Type B pancreatic cell (in vitro differentiated cells): ENCODE measurements at regions not wholly inside any gene's neighbourhood (a gene's known extent, or its start where the extent isn't known, plus 50 kb on each side); places are given as distances from the start of the nearest gene placed in this dataset.

ENCODE experiments used
- DNase-seq: peaks from one replicate; pipeline ENCODE4 v3.0.0; 2021; ENCODE audit warnings: mixed read lengths; ENCODE audit not compliant: unreplicated experiment; ENCODE audit errors: extremely low spot score
- H3K27ac Mint-ChIP-seq: 2 replicates; pipeline ENCODE4 v1.8.0; 2021; ENCODE audit warnings: mild to moderate bottlenecking, mixed read lengths
- H3K27me3 Mint-ChIP-seq: 2 replicates; pipeline ENCODE4 v1.8.0; 2021; ENCODE audit warnings: mixed read lengths
- H3K36me3 Mint-ChIP-seq: 2 replicates; pipeline ENCODE4 v1.8.0; 2021; ENCODE audit warnings: mixed read lengths
- H3K4me1 Mint-ChIP-seq: one replicate; pipeline ENCODE4 v1.8.0; 2021; ENCODE audit warnings: mixed read lengths; ENCODE audit not compliant: unreplicated experiment
- H3K4me3 Mint-ChIP-seq: 2 replicates; pipeline ENCODE4 v1.8.0; 2021; ENCODE audit warnings: mild to moderate bottlenecking, mixed read lengths
- H3K9me3 Mint-ChIP-seq: 2 replicates; pipeline ENCODE4 v1.8.0; 2021; ENCODE audit warnings: mixed read lengths
- TF ChIP-seq, protein P1 (sequence below): fragments of 200-600 bp; sonication (generic); conservative IDR thresholded peaks from 2 replicates; pipeline ENCODE4 v1.5.0; 2021; ENCODE audit warnings: antibody characterized with exemption, mild to moderate bottlenecking

GRCh38 chr6:145250436-145250835 lies 484.9 kb downstream of the EPM2A start:
- Mint-ChIP-seq H3K27me3 (no peaks in the 10 kb centered on the region), H3K4me1 (peaks cover 4% of the 10 kb centered on the region), H3K27ac (no peak overlapping the region), H3K36me3 (no peaks in the 10 kb centered on the region), H3K4me3 (no peak overlapping the region), H3K9me3 (no peaks in the 10 kb centered on the region)
- DNase-seq = no peak
- TF ChIP-seq, protein P1, sequence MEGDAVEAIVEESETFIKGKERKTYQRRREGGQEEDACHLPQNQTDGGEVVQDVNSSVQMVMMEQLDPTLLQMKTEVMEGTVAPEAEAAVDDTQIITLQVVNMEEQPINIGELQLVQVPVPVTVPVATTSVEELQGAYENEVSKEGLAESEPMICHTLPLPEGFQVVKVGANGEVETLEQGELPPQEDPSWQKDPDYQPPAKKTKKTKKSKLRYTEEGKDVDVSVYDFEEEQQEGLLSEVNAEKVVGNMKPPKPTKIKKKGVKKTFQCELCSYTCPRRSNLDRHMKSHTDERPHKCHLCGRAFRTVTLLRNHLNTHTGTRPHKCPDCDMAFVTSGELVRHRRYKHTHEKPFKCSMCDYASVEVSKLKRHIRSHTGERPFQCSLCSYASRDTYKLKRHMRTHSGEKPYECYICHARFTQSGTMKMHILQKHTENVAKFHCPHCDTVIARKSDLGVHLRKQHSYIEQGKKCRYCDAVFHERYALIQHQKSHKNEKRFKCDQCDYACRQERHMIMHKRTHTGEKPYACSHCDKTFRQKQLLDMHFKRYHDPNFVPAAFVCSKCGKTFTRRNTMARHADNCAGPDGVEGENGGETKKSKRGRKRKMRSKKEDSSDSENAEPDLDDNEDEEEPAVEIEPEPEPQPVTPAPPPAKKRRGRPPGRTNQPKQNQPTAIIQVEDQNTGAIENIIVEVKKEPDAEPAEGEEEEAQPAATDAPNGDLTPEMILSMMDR = no peak

DNA sequence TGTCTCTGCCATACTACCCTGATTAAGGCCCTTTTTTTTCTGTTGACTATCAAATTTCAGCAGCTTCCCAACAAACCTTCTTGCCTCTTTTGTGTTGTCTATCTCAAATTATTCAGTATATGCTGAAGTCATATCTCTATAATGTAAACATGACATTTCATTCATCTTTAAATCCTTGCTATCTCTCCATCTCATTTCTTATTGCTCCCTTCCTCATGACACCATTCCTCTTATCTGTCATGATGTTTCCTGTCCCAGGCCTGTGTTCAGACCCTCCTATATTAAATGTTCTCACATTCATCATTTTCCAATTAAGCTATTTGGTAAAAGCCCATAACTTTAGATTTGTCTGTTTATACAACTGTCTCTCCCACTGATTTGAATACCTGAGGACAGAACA lies 482.6 kb downstream of the EPM2A start:
- H3K36me3 Mint-ChIP-seq = no peaks in the 10 kb centered on the region
- no peaks in the 10 kb centered on the region for H3K9me3 Mint-ChIP-seq
- no peaks in the 10 kb centered on the region for H3K4me1 Mint-ChIP-seq
- DNase-seq = no peak
- H3K4me3 Mint-ChIP-seq = no peak overlapping the region
- no peak overlapping the region for H3K27ac Mint-ChIP-seq
- TF ChIP-seq, protein P1 = no peak
- no peaks in the 10 kb centered on the region for H3K27me3 Mint-ChIP-seq

DNA sequence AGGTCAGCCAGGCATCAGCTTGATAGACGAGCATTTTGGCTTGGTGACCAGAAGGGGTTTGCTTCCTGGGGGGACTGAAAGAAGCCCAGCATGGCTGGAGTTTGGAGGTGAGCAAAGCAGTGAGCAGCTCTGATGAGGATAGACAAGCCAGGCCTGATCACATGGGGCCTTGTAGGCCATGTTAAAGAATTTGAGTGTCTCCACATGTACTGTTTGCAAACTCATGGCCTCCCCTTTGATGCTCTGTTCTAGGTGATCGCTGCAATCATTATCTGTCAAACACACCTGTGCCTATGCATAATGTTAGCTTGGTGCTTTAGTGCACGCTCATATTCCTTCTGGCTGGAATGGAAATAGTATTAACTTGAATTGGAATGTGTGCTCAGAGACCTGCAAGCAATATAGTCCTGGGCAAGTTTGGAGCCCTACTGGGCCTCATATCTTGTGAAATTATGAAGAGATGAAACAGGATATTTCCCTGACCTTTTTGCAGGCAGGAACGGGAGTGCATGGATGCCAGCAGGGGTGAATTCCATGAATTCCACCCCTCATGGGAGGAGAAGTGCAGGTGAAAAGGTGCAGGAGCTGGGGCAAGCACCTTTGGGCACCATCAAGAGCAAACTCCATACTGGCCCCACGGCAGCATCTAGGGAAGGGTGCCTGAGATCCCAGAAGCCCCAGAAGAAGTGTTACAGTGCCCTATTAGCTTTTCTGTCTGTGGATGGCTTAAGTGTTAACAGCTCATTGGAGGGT lies 480.5 kb downstream of the EPM2A start:
- TF ChIP-seq, protein P1 = no peak

GRCh38 chr6:145257704-145258103 lies 477.6 kb downstream of the EPM2A start:
- no peaks in the 10 kb centered on the region for H3K36me3 Mint-ChIP-seq
- H3K27ac Mint-ChIP-seq = no peak overlapping the region
- DNase-seq = no peak
- H3K9me3 Mint-ChIP-seq = no peaks in the 10 kb centered on the region
- no peak overlapping the region for H3K4me3 Mint-ChIP-seq
- H3K27me3 Mint-ChIP-seq = peaks cover 6% of the 10 kb centered on the region
- TF ChIP-seq, protein P1 = no peak
- no peaks in the 10 kb centered on the region for H3K4me1 Mint-ChIP-seq

More for the DNA sequence above, 480.5 kb downstream of the EPM2A start:
- no peaks in the 10 kb centered on the region for H3K36me3 Mint-ChIP-seq
- DNase-seq = no peak
- no peaks in the 10 kb centered on the region for H3K27me3 Mint-ChIP-seq
- no peaks in the 10 kb centered on the region for H3K4me1 Mint-ChIP-seq
- no peak overlapping the region for H3K27ac Mint-ChIP-seq
- H3K9me3 Mint-ChIP-seq = no peaks in the 10 kb centered on the region
- H3K4me3 Mint-ChIP-seq = no peak overlapping the region

- TF ChIP-seq, protein P1 = no peak
- no peaks in the 10 kb centered on the region for H3K36me3 Mint-ChIP-seq
- H3K4me3 Mint-ChIP-seq = no peak overlapping the region
- peaks cover 6% of the 10 kb centered on the region for H3K27me3 Mint-ChIP-seq
- H3K9me3 Mint-ChIP-seq = no peaks in the 10 kb centered on the region
- H3K27ac Mint-ChIP-seq = no peak overlapping the region
- no peaks in the 10 kb centered on the region for H3K4me1 Mint-ChIP-seq
- DNase-seq = no peak
These were observed 477.2 kb downstream of the EPM2A start for GRCh38 chr6:145258122-145258521.
